Stimulated activated CD4-positive, alpha-beta T cell treated with anti-CD3 and anti-CD28 coated beads, Interleukin-1b, Interleukin-23, amount 100 ng/mL, for 4 hours (primary cell): ENCODE measurements at regions not wholly inside any gene's neighbourhood (a gene's known extent, or its start where the extent isn't known, plus 50 kb on each side); places are given as distances from the start of the nearest gene placed in this dataset.

Source experiments
- DNase-seq, 2 donors: peaks; one replicate each; pipeline ENCODE4 v3.0.0-alpha.2; 2020; ENCODE audit warnings: low read depth in 2 of 2

- no peak for DNase-seq
Measured at GRCh38 chr1:98073823-98074222, 153.0 kb upstream of the DPYD start.

DNA sequence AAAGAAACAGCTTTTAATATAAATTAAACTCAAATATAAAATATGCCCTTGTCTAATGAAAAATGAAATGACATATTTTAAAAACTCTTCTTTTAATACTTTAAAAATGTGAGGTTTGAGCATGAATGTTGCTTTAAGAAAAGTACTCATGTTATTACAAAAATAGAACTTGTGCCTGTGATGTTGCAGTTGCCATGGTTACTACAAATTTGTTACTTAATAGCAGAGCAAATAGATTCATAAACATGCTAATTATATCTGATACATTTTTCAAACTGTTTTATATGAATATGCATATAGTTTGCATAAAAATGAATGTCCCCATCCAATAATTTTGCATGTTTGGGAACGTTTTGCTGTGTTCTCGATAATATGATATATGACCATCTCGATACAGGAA lies 152.3 kb upstream of the DPYD start:
- DNase-seq, result no peak

- no peak for DNase-seq
Measured at GRCh38 chr1:98072047-98072446, 151.2 kb upstream of the DPYD start.

- no peak for DNase-seq
Measured at GRCh38 chr1:98068016-98068415, 147.2 kb upstream of the DPYD start.

- DNase-seq, result no peak
Measured at GRCh38 chr1:98066911-98067310, 146.1 kb upstream of the DPYD start.

- DNase-seq, result no peak
Measured at GRCh38 chr1:98059620-98060019, 138.8 kb upstream of the DPYD start.

DNA sequence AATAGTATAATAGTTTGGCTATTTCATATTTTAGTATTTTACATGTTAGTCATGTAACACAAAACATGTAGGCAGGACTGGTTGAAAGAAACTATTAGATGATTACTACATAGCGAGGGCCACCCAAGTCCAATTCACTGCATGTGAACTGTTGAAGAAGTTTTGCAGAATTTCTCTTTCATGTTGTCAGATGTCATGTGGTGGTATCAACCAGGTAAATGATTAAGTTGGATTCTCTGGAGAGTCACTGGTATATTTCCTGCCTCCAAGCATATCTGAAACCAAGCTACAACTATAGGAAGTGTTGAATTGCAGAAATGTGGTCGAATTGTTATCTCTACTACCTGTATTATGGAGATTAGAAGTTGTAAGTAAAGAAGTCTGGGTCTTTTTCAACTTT lies 137.8 kb upstream of the DPYD start:
- DNase-seq, result no peak

- DNase-seq, result no peak
Measured at GRCh38 chr1:98057236-98057910, 136.5 kb upstream of the DPYD start.

DNA sequence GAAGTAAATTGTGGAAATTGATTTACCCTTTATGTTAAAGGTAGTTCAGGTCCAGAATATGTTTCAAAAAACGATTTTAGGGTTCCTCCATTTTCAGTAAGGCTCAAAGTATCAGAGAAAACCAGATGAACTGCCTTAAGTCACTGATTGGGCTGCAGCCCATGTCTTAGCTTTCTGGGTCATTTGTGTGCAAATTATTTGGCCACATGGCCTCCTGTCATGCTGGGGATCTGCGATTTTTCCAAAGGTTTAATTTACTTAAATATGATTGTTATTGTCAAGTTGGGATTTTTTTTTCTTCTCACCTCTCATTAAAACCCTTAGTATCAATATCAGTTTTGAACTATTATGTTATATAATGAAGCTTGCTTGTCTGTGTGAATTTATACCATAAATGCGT lies 135.9 kb upstream of the DPYD start:
- DNase-seq, result no peak

GRCh38 chr1:98055457-98055856 lies 134.6 kb upstream of the DPYD start:
- DNase-seq, result no peak

DNA sequence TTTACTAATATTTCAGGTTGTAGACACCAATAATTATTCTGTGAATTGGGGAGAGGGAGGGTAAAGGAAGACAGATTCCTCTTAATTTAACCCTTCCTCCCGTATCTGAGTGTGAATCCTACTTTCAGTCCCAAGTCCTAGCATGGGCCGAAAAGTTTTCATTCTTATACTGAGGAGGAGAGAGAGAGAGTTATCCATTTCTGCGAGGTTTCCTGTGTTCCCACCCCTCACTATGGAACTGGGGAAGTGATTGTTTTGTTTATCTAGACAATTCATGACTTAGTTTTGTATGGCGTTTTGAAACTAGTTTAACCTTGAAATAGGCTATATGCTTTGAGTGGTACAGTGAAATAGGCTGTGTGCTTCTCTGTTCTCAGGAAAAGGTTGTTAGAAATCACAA lies 134.0 kb upstream of the DPYD start:
- DNase-seq, result no peak

GRCh38 chr1:98054367-98054701 lies 133.5 kb upstream of the DPYD start:
- no peak for DNase-seq

DNA sequence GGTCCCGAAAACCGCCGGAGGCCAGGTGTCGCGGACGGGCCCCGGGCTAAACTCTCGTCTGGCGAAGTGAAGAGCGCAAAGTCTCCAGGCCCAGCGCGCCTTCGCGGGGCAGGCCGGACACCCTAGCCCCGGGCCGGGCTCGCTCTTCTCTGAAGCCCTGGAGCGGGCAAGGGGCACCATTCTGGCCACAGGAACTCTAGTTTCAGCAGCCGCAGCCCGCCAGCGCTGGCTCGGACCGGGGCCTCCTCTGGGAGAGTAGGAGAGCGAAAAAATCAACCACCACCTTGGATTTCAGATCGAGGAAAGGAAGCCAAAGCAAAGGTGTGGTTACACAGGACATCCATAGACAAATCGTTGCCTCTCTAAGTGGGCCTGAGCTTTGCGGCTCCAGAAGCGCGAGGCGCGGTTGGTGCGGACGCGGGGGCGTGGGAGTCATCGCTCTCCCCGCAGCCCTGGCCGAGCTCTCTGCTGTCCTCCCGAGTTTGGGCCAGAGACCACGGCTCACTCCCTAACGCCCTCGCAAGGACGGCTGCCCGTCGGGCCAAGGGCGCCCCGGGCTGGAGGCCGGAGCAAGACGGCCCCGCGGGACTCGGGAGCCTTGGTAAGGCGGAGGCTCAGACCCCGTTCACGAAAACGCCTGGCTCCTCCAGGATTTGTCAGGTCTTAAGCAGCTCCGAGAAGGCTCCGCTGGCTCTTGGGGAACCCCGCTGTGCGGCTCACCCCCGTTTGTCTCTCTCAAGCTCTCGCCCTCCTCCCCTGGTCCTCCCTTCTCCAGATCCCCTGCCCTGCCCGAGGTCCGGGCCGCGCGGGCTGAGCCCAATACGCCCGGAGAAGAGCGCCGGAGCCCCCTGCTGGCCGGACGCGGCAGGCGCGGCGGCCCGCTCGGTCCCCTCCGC lies 132.9 kb upstream of the DPYD start:
- peak; percentile 38 to 62 for DNase-seq

DNA sequence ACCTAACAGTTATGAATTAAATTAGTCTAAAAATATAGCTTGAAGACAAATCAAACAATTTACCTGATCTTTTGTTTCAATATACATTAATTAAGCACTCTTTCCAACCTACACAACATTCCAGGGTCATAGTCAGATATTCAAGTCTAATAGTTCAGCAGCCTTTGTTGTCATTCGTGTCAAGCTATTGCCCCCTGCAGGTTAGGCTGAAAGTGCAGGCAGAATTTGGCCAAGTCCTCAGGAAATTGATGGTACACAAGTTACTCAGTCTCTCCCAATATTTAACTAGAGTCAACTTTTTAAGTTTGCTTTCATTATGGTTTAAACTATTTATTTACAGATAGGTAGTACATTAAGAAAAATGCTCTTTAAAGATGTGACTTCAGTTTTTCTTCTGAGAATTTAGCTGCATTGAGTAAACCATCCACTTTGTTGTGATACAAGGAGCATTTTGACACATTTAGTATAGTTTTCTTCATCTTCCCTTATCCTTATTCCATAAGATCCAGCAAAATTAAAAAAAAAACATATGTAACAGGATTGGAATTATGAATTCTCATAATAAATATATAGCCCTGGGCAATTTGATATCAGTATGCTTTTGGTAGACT lies 130.3 kb upstream of the DPYD start:
- DNase-seq, result peak; percentile 50 to 67

GRCh38 chr1:98049370-98050135 lies 128.7 kb upstream of the DPYD start:
- DNase-seq, result no peak

GRCh38 chr1:98048751-98049325 lies 128.0 kb upstream of the DPYD start:
- DNase-seq, result no peak

DNA sequence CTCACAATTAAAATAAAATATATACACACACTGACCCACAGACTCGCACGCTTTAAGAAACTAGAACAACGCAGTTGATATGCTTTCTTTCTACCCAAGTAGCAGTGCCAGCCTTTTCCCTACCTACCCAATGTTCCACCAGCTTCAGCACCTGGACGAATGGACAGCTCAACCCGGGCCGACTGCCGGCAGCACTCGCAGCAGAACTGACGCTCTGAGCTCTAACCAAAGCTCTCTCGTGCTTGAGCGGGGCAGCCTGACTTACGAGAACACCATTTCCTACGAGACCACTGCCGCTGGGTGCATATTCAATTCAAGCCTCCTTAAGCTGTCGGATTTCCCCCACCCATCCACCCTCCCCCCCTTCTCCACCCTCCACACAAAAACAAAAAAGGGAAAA lies 127.4 kb upstream of the DPYD start:
- DNase-seq, result peak; percentile 39 to 54

- DNase-seq, result no peak
Measured at GRCh38 chr1:98047171-98047570, 126.3 kb upstream of the DPYD start.

DNA sequence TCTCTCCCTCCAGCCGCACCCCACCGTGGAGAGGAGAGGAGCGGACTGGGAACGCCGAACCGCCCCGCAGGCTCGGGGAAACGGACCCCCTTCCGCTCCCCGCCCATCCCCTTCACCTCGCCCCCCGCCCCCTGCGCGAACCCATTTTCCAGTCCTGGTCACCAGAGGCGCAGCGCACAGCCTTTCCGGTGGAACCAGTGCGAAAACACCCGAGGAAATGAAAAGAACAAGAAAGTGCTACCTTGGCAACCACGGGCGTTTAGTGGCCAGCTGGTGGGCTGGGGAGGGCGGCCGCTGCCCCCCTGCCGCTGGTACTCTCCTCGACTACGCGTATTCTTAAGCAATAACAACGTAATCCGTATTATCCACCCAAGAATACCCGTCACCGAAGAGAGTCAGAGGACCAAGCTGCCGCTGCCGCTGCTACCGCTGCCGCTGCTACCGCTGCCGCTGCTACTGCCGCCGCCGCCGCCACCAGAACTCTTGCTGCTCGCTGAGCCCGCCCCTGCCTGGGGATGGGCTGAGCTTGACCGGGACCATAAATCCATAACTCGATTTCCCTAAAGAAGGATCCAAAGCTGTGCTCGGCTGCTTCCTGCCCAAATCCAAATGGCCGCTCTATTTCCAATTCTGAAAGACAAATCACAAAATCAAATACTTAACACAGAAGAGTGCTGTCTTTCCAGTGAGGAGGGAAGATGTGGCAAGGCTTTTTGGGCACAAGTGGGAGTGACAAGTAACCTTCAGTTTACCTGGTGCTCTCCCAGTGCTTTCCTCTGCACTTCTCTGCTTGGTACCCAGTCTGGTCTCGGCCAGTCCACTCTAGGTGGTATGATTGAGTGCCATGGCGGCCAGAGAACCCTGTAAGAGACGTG lies 125.2 kb upstream of the DPYD start:
- no peak for DNase-seq

GRCh38 chr1:98045211-98045766 lies 124.5 kb upstream of the DPYD start:
- DNase-seq, result no peak

GRCh38 chr1:98044766-98045165 lies 123.9 kb upstream of the DPYD start:
- DNase-seq, result no peak
